IPS-20b (cell line): ENCODE measurements at regions not wholly inside any gene's neighbourhood (a gene's known extent, or its start where the extent isn't known, plus 50 kb on each side); places are given as distances from the start of the nearest gene placed in this dataset.
"Not testable (repeated sequence)": the region's sequence is repeated elsewhere in the genome, so short reads cannot be mapped to it uniquely, and the experiment has no call there.

Experiments used
- H3K27ac ChIP-seq: one replicate; pipeline ENCODE4 v1.5.1; 2013; ENCODE audit warnings: low read length
- H3K27me3 ChIP-seq: 2 replicates; pipeline ENCODE4 v1.6.1; 2013; ENCODE audit warnings: mild to moderate bottlenecking, low read length, inconsistent platforms; ENCODE audit not compliant: insufficient read depth
- H3K36me3 ChIP-seq: 2 replicates; pipeline ENCODE4 v1.6.1; 2013; ENCODE audit warnings: low read depth, mild to moderate bottlenecking, inconsistent platforms, low read length, moderate library complexity; ENCODE audit not compliant: insufficient read depth
- H3K4me1 ChIP-seq: 2 replicates; pipeline ENCODE4 v1.6.1; 2013; ENCODE audit warnings: mild to moderate bottlenecking, control low read depth, inconsistent platforms, low read length, moderate library complexity; ENCODE audit not compliant: insufficient read depth
- H3K4me3 ChIP-seq: 2 replicates; pipeline ENCODE4 v1.5.1; 2013; ENCODE audit warnings: mild to moderate bottlenecking, low read length, inconsistent platforms
- H3K9ac ChIP-seq: 2 replicates; pipeline ENCODE4 v1.6.1; 2013; ENCODE audit warnings: low read depth, mild to moderate bottlenecking, inconsistent platforms, low read length, moderate library complexity
- H3K9me3 ChIP-seq: 2 replicates; pipeline ENCODE4 v1.6.1; 2013; ENCODE audit warnings: mild to moderate bottlenecking, low read depth, low read length, inconsistent platforms; ENCODE audit not compliant: insufficient read depth

DNA sequence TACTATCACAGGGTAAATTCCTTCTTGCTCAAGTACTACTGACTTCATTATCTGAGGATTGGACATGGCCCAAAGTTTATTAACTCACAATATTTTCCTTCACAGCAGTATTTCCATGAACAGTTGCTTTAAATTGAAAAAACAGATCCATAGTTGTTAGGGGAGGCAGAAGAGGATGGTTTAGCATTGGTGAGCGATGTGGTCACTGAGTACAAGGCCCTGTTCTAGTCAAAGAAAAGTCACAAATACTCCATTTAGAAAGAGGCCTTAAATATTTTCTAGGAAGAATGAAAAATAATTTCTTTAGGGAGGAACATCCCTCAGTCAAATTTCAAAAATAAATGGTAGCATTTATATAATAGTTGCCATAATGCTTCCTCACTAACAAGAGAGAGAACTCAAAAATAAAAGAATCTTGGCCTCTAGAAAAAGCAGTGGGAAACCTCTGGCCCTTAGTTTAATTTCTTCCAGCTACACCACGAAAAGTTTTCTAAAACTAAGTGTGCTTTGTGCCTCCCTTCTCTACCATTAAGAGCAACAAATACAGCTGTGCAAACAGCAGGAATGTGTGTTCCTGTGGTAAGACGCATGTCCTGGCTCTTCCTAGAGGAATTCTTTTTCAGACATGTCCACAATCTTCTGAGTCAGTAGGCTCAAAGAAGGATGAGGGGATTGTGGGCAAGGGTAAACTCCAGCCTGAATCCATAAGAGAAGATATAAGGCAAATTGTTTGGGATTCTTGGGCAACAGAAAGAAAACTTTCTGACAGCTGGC is 105.7 kb downstream of the HOXA1 start:
- H3K4me1 ChIP-seq: peaks cover 2% of the 10 kb centered on the region; the same call in 1 of the 2 replicates
- H3K36me3 ChIP-seq: no peaks in the 10 kb centered on the region
- H3K27ac ChIP-seq: no peak overlapping the region
- H3K4me3 ChIP-seq: no peak overlapping the region
- H3K9ac ChIP-seq: no peak overlapping the region
- no peaks in the 10 kb centered on the region for H3K9me3 ChIP-seq
- peaks cover 26% of the 10 kb centered on the region for H3K27me3 ChIP-seq

DNA sequence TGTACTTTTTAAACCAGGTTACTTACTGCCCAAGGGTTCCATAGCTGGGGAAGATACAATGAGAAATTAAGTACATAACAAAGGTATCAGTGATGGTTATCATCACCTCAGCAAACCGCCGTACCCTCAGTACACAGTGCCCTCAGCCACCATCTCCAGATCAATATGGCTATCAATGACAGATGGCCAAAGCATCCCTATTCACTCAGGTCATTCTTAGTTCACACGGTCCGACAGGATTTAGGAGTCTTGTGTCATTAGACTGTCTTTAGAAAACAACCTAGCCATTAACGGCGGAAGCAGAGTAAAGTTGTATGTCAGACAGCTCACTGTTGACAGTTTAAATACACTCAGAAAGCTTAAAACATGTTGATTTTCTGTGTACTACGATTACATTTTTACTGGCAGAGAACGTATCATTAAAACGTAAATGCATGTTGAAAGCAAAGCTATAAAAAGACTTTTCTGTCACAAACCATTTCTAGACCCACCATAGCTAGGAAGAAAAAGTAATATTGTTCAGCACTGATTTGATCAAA is 106.9 kb downstream of the HOXA1 start:
- no peaks in the 10 kb centered on the region for H3K4me1 ChIP-seq
- H3K9me3 ChIP-seq: no peaks in the 10 kb centered on the region
- H3K27me3 ChIP-seq: peaks cover 14% of the 10 kb centered on the region
- H3K27ac ChIP-seq: no peak overlapping the region
- H3K36me3 ChIP-seq: no peaks in the 10 kb centered on the region
- H3K9ac ChIP-seq: no peak overlapping the region
- H3K4me3 ChIP-seq: no peak overlapping the region

DNA sequence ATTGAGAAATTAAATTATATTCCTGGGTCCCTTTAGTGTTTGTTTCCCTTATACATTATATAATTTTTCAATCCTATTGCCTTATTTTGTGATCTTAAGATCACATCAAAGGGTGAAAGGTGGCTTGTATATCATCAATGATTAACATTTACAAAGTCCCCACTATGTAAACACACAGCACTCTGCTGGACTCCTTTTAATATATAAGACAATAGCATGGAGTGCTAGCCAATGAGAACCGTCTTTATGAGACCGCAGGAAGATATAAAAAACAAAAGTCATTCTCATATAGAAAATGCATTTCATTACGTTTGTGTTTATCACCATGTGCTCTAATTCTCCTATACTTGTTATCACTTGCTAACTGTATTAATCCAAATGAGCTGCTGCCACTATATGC is 108.5 kb downstream of the HOXA1 start:
- no peak overlapping the region for H3K27ac ChIP-seq
- H3K9ac ChIP-seq: no peak overlapping the region
- H3K9me3 ChIP-seq: no peaks in the 10 kb centered on the region
- H3K27me3 ChIP-seq: no peaks in the 10 kb centered on the region
- no peak overlapping the region for H3K4me3 ChIP-seq
- no peaks in the 10 kb centered on the region for H3K4me1 ChIP-seq
- no peaks in the 10 kb centered on the region for H3K36me3 ChIP-seq

DNA sequence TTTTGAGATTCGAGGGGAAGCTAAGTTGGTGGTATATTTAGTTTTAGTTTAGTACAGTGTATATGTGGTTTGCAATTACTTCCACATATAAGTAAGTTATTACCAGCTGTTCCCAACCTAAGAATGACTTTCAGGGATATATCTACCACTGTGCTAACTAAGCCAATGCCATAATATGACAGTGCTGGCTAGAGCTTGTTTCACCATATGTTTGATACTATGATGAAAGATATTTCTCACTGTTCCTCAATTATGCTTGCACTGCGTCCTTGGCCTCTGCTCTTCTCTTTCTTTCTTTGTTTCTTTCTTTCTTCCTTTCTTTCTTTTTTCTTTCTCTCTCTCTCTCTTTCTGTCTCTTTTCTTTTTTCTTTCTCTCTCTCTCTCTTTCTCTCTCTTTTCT is 113.8 kb upstream of the SKAP2 start:
- no peak overlapping the region for H3K9ac ChIP-seq
- no peaks in the 10 kb centered on the region for H3K4me1 ChIP-seq
- no peaks in the 10 kb centered on the region for H3K36me3 ChIP-seq
- H3K27me3 ChIP-seq: no peaks in the 10 kb centered on the region
- H3K4me3 ChIP-seq: no peak overlapping the region
- no peaks in the 10 kb centered on the region for H3K9me3 ChIP-seq
- no peak overlapping the region for H3K27ac ChIP-seq

DNA sequence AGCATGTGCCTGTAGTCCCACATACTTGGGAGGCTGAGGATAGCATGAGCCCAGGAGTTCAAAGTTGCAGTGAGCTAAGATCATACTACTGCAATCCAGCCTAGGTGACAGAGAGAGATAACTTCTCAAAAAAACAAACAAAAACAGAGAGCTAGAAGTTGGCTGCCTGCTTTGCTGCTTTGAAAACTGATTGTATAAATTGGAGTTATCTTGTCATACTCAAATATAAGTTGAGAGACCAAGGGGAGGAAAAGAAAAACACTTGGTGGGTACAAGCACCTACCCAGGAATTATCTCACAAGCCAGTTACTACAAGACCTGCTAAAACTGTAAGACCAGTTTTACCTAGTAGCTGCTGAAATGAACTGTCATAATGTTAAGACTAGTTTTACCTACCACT is 112.5 kb upstream of the SKAP2 start:
- no peaks in the 10 kb centered on the region for H3K4me1 ChIP-seq
- H3K36me3 ChIP-seq: no peaks in the 10 kb centered on the region
- H3K27ac ChIP-seq: no peak overlapping the region
- no peak overlapping the region for H3K9ac ChIP-seq
- H3K9me3 ChIP-seq: no peaks in the 10 kb centered on the region
- H3K4me3 ChIP-seq: no peak overlapping the region
- no peaks in the 10 kb centered on the region for H3K27me3 ChIP-seq

DNA sequence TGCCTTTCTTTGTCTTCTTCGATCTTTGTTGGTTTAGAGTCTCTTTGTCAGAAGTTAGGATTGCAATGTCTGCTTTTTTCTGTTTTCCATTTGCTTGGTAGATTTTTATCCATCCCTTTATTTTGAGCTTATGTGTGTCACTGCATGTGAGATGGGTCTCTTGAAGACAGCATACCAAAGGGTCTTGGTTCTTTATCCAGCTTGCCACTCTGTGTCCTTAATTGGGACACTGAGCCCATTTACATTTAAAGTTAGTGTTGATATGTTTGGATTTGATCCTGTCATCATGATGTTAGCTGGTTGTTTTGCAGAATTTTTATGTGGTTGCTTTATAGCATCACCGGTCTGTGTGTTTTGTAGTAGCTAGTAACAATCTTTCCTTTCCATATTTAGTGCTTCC is 107.5 kb upstream of the SKAP2 start:
- not testable (repeated sequence) for H3K4me1 ChIP-seq, H3K4me3 ChIP-seq, H3K36me3 ChIP-seq, H3K27me3 ChIP-seq, H3K9me3 ChIP-seq, H3K27ac ChIP-seq, H3K9ac ChIP-seq

DNA sequence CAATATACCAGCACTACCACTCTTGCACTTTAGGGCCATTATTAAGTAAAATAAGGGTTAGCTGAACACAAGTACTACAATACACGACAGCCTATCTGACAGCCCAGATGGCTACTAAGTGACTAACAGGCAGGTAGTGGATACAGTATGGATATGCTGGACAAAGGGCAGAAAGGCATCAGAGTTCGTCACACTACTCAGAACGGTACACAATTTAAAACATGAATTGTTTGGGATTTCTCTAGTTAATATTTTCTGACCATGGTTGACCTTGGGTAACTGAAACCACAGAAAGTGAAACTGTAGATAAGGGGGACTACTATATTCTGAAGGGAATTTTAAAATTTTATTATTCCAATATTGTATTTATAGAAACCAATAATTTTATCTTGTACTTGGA is 101.3 kb upstream of the SKAP2 start:
- H3K9me3 ChIP-seq: no peaks in the 10 kb centered on the region
- H3K4me1 ChIP-seq: no peaks in the 10 kb centered on the region
- no peak overlapping the region for H3K4me3 ChIP-seq
- H3K9ac ChIP-seq: no peak overlapping the region
- H3K27ac ChIP-seq: no peak overlapping the region
- no peaks in the 10 kb centered on the region for H3K27me3 ChIP-seq
- H3K36me3 ChIP-seq: no peaks in the 10 kb centered on the region

DNA sequence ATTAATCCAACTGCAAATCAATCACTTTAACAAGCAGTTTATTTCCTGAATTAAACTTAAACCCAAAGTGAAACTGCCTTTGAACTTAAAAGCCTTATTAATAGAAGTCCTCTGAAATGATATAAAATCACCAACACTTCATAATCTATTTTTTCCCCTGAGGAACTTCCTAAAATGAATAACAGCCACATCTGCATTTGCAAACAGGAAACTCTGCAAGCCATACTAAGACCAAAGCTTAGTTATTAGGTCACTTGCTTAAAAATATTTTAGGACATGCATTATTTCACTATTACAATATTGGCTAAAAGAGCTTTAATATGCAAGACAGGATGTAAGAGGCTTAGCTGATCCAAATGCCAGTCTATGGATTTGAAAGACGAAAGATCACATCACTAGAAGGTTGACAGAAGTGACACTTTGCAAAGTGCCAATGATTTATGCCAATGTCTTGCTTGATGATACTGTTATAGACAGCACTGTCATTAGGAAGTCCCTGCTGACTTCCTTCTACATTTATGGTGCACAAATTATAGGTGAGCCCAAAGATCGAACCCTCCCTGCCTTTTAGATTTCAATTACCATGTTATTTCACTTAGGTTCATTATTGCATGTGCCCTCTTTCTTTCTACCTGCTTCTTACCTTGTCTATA is 99.9 kb upstream of the SKAP2 start:
- H3K4me1 ChIP-seq: no peaks in the 10 kb centered on the region
- H3K9ac ChIP-seq: no peak overlapping the region
- no peak overlapping the region for H3K4me3 ChIP-seq
- no peaks in the 10 kb centered on the region for H3K9me3 ChIP-seq
- H3K27ac ChIP-seq: no peak overlapping the region
- H3K36me3 ChIP-seq: no peaks in the 10 kb centered on the region
- no peaks in the 10 kb centered on the region for H3K27me3 ChIP-seq

DNA sequence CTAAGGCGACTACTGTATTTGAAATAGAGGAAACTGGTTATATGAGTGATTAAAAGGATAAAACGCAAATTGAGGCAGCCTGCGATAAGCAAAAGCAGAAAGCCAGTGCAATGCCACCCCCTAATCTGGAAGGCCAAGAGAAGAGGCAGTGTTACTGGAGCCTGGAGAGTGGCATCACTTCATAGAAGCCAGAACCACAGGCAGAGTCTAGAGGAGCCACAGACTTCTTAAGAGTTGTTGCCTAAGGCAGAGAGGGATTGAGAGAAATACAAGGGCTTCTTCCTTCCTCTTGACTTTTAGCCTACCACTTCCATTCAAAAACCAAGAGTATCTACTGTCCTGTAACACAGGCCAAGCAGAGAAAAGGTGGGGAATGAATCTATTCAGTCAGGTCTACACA is 94.9 kb upstream of the SKAP2 start:
- Histone ChIP-seq H3K4me3 (no peak overlapping the region), H3K4me1 (no peaks in the 10 kb centered on the region), H3K36me3 (no peaks in the 10 kb centered on the region), H3K9ac (no peak overlapping the region), H3K27ac (no peak overlapping the region), H3K9me3 (no peaks in the 10 kb centered on the region), H3K27me3 (no peaks in the 10 kb centered on the region)

DNA sequence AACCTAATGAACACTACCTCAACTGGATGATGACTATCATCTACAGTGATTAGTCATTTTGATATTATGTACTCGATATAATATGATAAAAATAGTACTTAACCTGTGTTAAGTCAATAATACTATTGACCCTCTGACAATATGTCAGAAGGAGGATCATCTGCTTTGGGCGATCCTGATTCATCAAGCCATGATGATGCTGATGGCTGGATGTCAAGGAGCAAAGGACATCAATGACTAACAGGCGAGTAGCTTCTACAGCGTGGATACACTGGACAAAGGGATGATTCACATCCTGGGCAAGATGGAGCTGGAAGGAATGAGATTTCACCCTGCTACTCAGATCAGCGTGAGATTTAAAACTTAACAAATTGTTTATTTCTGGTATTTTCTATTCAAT is 94.4 kb upstream of the SKAP2 start:
- Histone ChIP-seq H3K9ac (no peak overlapping the region), H3K4me3 (no peak overlapping the region), H3K27me3 (no peaks in the 10 kb centered on the region), H3K9me3 (no peaks in the 10 kb centered on the region), H3K27ac (no peak overlapping the region), H3K36me3 (no peaks in the 10 kb centered on the region), H3K4me1 (no peaks in the 10 kb centered on the region)

DNA sequence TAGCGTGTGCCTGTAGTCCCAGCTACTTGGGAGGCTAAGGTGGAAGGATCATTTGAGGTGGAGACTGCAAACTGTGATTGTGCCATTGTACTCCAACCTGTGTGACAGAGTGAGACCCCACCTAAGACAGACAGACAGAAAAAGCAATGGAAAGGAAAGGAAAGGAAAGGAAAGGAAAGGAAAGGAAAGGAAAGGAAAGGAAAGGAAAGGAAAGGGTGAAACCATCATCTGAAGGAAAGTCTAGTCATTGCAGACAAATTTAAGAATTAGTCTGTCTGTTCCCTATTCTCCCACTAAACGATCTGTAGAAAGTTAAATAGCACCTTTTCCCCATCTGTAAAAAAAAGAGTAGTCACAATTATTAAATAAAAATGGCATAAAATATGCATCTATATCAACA is 91.1 kb upstream of the SKAP2 start:
- Histone ChIP-seq H3K4me3 (no peak overlapping the region), H3K9me3 (no peaks in the 10 kb centered on the region), H3K4me1 (peaks cover 19% of the 10 kb centered on the region), H3K36me3 (no peaks in the 10 kb centered on the region), H3K27me3 (no peaks in the 10 kb centered on the region), H3K27ac (no peak overlapping the region), H3K9ac (no peak overlapping the region)

DNA sequence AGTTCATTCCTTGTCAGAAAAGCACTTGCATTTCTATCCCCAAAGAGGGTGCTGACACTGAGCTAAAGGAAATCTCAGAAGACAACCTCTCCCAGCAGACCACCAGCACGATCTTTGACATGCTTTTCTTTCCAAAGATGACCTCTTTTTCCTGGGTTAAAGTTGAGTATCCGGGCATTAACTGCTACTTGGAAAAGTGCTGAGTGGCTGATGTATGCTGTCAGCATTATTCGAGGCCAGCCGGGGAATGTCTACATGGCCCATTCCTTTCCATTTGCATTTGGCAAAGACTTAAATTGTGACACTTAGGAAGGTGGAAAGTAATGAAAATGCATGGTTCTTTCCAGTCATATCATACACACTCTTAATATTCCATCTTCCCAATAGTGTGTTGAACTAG is 90.6 kb upstream of the SKAP2 start:
- Histone ChIP-seq H3K36me3 (no peaks in the 10 kb centered on the region), H3K4me3 (no peak overlapping the region), H3K9me3 (no peaks in the 10 kb centered on the region), H3K27ac (no peak overlapping the region), H3K9ac (no peak overlapping the region), H3K4me1 (peaks cover 19% of the 10 kb centered on the region), H3K27me3 (no peaks in the 10 kb centered on the region)
